Astrocyte of the cerebellum (primary cell): ENCODE measurements at regions not wholly inside any gene's neighbourhood (a gene's known extent, or its start where the extent isn't known, plus 50 kb on each side); places are given as distances from the start of the nearest gene placed in this dataset.

Experiments used
- DNase-seq: peaks from one replicate; pipeline ENCODE4 v3.0.0-alpha.2; 2011; ENCODE audit warnings: low read depth
- H3K4me3 ChIP-seq: 2 replicates; pipeline ENCODE4 v1.5.1; 2011; ENCODE audit warnings: mild to moderate bottlenecking, low read depth, low read length, moderate library complexity
- CTCF ChIP-seq: IDR thresholded peaks from 2 replicates; pipeline ENCODE4 v1.5.1; 2012; ENCODE audit warnings: low read length, low read depth, moderate library complexity, mild to moderate bottlenecking; ENCODE audit errors: missing control alignments
- in situ Hi-C: cut with HindIII; loops from 2 replicates; pipeline ENCODE4 v1.10.0; 2017; ENCODE audit warnings: low sequenced_read_pairs

DNA sequence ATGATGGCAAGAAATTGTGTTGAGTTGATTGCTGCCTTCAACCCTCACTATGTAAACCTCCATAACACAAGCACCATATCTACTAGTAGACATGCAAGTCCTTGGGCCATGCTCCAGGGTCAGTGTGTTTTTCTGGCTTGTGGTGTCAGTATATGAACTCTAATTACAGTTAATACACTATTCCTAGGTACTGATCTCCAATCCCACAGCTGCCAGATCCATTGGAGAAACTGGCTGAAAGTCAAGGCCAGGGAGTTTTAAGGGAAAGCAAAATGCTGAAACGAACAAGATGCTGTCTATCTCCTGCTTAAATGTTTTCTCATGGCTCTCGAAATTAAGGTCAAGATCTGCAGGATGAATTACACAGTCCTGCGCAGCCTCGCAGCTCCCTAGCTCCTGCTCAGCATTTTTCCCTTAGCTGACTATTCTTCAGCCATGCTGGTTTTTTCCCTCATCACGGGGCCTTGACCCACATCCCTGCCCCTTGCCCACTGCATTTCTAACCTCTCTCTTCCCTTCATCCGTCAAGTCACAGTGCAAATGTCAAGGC, 425.0 kb upstream of the ADAMTS9 start:
- DNase-seq = no peak
- in situ Hi-C loops = no loop called here
- TF ChIP-seq CTCF = no peak
- H3K4me3 ChIP-seq = no peak overlapping the region

- in situ Hi-C loops = no loop called here
- no peak for DNase-seq
- no peak for TF ChIP-seq CTCF
- no peak overlapping the region for H3K4me3 ChIP-seq
Observed at GRCh38 chr3:65110661-65111060, 422.9 kb upstream of the ADAMTS9 start.

- DNase-seq = no peak
- H3K4me3 ChIP-seq = no peak overlapping the region
- in situ Hi-C loops = no loop called here
Observed at GRCh38 chr3:65109966-65110500, 422.2 kb upstream of the ADAMTS9 start.

DNA sequence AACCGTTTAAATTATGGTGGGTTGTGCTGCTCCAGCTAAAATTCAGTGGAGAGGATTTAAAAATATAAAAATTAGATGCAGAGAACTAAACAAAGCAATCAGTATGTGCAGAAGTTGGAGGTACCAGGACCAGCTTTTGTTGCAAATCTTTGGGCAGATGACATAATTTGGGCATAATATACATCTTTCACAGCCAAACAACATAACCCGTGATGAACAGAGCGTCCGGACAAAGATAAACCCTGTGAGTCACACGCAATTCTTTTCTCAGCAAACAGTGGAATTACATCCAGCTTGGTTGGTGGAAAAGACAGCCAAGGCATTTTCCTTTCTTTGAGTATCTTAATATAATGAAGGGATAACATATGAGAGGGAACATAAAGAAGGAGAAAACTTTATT, 419.4 kb upstream of the ADAMTS9 start:
- no peak overlapping the region for H3K4me3 ChIP-seq
- no peak for TF ChIP-seq CTCF
- in situ Hi-C loops = no loop called here
- DNase-seq = peak; percentile 16

More at GRCh38 chr3:65109966-65110500, 422.2 kb upstream of the ADAMTS9 start:
- TF ChIP-seq CTCF = no peak

DNA sequence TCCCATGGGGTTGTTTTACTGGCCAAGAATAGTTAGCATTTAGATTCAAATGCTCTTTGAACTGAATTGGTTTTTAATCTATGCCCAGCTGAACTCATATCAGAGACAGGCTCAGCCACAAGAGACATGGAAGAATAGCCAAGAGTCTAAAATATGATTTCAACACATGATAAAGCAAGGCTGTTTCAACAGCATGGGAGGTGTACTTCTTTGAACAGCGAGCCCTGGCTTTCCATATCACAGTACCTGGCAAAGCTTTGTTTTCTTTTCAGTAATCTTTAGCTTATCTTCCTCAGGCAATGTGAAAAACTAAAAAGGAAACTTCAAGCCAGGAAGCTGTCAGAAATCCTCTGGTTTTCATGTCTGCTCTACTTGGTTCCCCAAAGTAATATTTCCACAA, 413.6 kb upstream of the ADAMTS9 start:
- no peak for DNase-seq
- no peak overlapping the region for H3K4me3 ChIP-seq
- in situ Hi-C loops = no loop called here

GRCh38 chr3:65098400-65098799, 410.6 kb upstream of the ADAMTS9 start:
- in situ Hi-C loops = no loop called here
- H3K4me3 ChIP-seq = no peak overlapping the region
- TF ChIP-seq CTCF = no peak
- DNase-seq = no peak

More for the DNA sequence above, 413.6 kb upstream of the ADAMTS9 start:
- TF ChIP-seq CTCF = no peak
